Astrocyte (in vitro differentiated cells and primary cell): ENCODE measurements at regions not wholly inside any gene's neighbourhood (a gene's known extent, or its start where the extent isn't known, plus 50 kb on each side); places are given as distances from the start of the nearest gene placed in this dataset.
"Not testable (repeated sequence)": the region's sequence is repeated elsewhere in the genome, so short reads cannot be mapped to it uniquely, and the experiment has no call there.

ENCODE experiments used
- DNase-seq: peaks from one replicate; pipeline ENCODE4 v3.0.0-alpha.2; 2010; ENCODE audit warnings: low read depth
- FAIRE-seq: peaks from 2 replicates; lab custom pipeline; 2011; peaks lifted over from hg19 to GRCh38; lab: Jason Lieb, UNC
- H2AFZ ChIP-seq: 2 replicates; pipeline ENCODE4 v1.6.0; 2012; ENCODE audit warnings: low read depth, low read length, inconsistent platforms
- H3K27ac ChIP-seq: 2 replicates; pipeline ENCODE4 v1.5.1; 2011; ENCODE audit warnings: low read depth, low read length, inconsistent platforms
- H3K27me3 ChIP-seq: 2 replicates; pipeline ENCODE4 v1.6.0; 2011; ENCODE audit warnings: low read length, inconsistent platforms; ENCODE audit not compliant: insufficient read depth
- H3K36me3 ChIP-seq: 2 replicates; pipeline ENCODE4 v1.5.1; 2011; ENCODE audit warnings: low read length, inconsistent platforms; ENCODE audit not compliant: insufficient read depth
- H3K4me1 ChIP-seq: 2 replicates; pipeline ENCODE4 v1.5.1; 2011; ENCODE audit warnings: low read length, inconsistent platforms; ENCODE audit not compliant: insufficient read depth
- H3K4me2 ChIP-seq: 2 replicates; pipeline ENCODE4 v1.6.0; 2012; ENCODE audit warnings: low read length, inconsistent platforms
- H3K4me3 ChIP-seq: 2 replicates; pipeline ENCODE4 v1.5.1; 2011; ENCODE audit warnings: low read depth, mild to moderate bottlenecking, low read length, inconsistent platforms; ENCODE audit not compliant: insufficient read depth
- H3K79me2 ChIP-seq: 2 replicates; pipeline ENCODE4 v1.6.0; 2012; ENCODE audit warnings: mild to moderate bottlenecking, low read length, inconsistent platforms; ENCODE audit not compliant: insufficient read depth
- H3K9ac ChIP-seq: 2 replicates; pipeline ENCODE4 v1.6.0; 2012; ENCODE audit warnings: mild to moderate bottlenecking, low read length, inconsistent platforms
- H3K9me3 ChIP-seq: 2 replicates; pipeline ENCODE4 v1.5.1; 2012; ENCODE audit warnings: low read depth, mild to moderate bottlenecking, low read length, inconsistent platforms; ENCODE audit not compliant: insufficient read depth
- H4K20me1 ChIP-seq: 2 replicates; pipeline ENCODE4 v1.6.0; 2012; ENCODE audit warnings: low read length, inconsistent platforms; ENCODE audit not compliant: insufficient read depth
- H3K27ac Mint-ChIP-seq: one replicate; pipeline ENCODE4 v1.8.0; 2021; ENCODE audit warnings: mild to moderate bottlenecking, mixed read lengths; ENCODE audit not compliant: unreplicated experiment
- H3K27me3 Mint-ChIP-seq: one replicate; pipeline ENCODE4 v1.8.0; 2021; ENCODE audit warnings: low read depth, mixed read lengths; ENCODE audit not compliant: unreplicated experiment
- H3K36me3 Mint-ChIP-seq: one replicate; pipeline ENCODE4 v1.8.0; 2021; ENCODE audit warnings: low read depth, mixed read lengths; ENCODE audit not compliant: unreplicated experiment
- H3K4me1 Mint-ChIP-seq: one replicate; pipeline ENCODE4 v1.8.0; 2021; ENCODE audit warnings: low read depth, mixed read lengths; ENCODE audit not compliant: unreplicated experiment
- H3K4me3 Mint-ChIP-seq: one replicate; pipeline ENCODE4 v1.8.0; 2021; ENCODE audit warnings: mild to moderate bottlenecking, moderate library complexity, mixed read lengths; ENCODE audit not compliant: unreplicated experiment
- H3K9me3 Mint-ChIP-seq: one replicate; pipeline ENCODE4 v1.8.0; 2021; ENCODE audit warnings: mild to moderate bottlenecking, mixed read lengths; ENCODE audit not compliant: unreplicated experiment

- DNase-seq, H4K20me1 ChIP-seq, H3K27me3 Mint-ChIP-seq: not testable (repeated sequence)
Measured at GRCh38 chr9:62071043-62071442, 881.2 kb downstream of the SPATA31A7 start.

DNA sequence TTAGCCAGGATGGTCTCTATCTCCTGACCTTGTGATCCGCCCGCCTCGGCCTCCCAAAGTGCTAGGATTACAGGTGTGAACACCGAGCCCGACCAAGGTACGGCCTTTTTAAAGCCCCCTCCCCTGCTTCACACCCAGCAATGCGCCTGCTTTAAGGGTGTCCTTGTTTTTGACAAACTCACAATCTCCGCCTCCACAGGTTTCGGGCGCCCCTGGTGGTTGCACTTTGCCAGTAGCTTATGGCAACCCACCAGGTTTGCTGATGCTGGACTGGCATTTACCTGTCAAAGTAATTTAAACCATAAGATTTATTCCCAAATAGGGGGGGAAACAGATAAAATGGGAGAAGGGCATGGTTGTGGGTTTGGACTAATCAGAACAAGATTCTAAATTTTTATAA lies 883.6 kb downstream of the SPATA31A7 start:
- H3K27ac ChIP-seq, H3K36me3 Mint-ChIP-seq, H3K79me2 ChIP-seq, H3K9me3 ChIP-seq, H3K4me1 ChIP-seq, H3K27me3 ChIP-seq, DNase-seq, H3K4me3 Mint-ChIP-seq, FAIRE-seq, H3K4me1 Mint-ChIP-seq, H3K27ac Mint-ChIP-seq, H3K4me2 ChIP-seq, H3K9me3 Mint-ChIP-seq, H3K9ac ChIP-seq, H3K36me3 ChIP-seq, H2AFZ ChIP-seq, H3K4me3 ChIP-seq, H3K27me3 Mint-ChIP-seq, H4K20me1 ChIP-seq: not testable (repeated sequence)

More at GRCh38 chr9:62071043-62071442, 881.2 kb downstream of the SPATA31A7 start:
- H3K9ac ChIP-seq, H3K9me3 ChIP-seq, H3K4me1 ChIP-seq, H3K27ac ChIP-seq, H3K9me3 Mint-ChIP-seq, H3K4me3 Mint-ChIP-seq, H3K36me3 ChIP-seq, H2AFZ ChIP-seq, H3K79me2 ChIP-seq, H3K36me3 Mint-ChIP-seq, H3K4me2 ChIP-seq, H3K27me3 ChIP-seq, H3K4me1 Mint-ChIP-seq, H3K4me3 ChIP-seq, H3K27ac Mint-ChIP-seq, FAIRE-seq: not testable (repeated sequence)

- not testable (repeated sequence) for H3K9ac ChIP-seq, H4K20me1 ChIP-seq, H3K36me3 Mint-ChIP-seq, H3K27ac ChIP-seq, FAIRE-seq, DNase-seq, H3K4me1 Mint-ChIP-seq, H3K4me3 Mint-ChIP-seq, H3K36me3 ChIP-seq, H3K9me3 ChIP-seq, H3K4me3 ChIP-seq, H3K4me2 ChIP-seq, H2AFZ ChIP-seq, H3K9me3 Mint-ChIP-seq, H3K27me3 ChIP-seq, H3K4me1 ChIP-seq, H3K27ac Mint-ChIP-seq, H3K79me2 ChIP-seq, H3K27me3 Mint-ChIP-seq
Measured at GRCh38 chr9:62084245-62084644, 894.4 kb downstream of the SPATA31A7 start.

DNA sequence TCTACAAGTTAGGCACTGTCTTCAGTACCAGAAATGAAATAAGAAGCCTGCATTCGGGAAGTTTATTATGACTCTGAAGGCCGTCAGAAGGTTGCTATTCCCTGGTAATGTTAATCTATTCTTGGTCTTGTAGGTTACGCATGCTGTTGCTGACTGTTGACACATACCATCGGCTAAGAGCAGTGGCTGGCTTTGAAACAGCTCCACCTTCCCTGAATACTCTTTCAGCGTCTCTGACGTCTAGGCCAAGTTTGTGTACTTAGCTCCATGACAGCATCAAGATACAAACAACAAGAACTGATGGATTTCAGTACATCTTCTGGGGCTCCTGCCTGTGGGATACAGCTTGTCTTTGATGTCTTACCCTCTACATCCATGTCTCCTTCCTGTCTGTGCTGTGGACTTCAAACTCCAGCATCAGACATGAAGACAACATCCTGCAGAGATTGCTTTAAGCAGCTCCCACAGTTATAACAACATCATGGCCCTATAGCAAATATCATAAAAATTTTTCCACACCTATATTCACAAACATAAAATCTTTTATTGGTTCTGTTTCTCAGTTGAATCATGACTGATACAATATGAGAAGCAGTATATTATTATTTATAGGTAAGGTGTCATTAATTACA lies 906.0 kb downstream of the SPATA31A7 start:
- H3K9me3 Mint-ChIP-seq, H3K4me1 Mint-ChIP-seq, H3K27me3 ChIP-seq, H3K79me2 ChIP-seq, H4K20me1 ChIP-seq, H3K4me2 ChIP-seq, H3K27ac ChIP-seq, H3K9me3 ChIP-seq, H3K27me3 Mint-ChIP-seq, H3K9ac ChIP-seq, H3K4me1 ChIP-seq, FAIRE-seq, H3K36me3 ChIP-seq, H3K4me3 Mint-ChIP-seq, DNase-seq, H3K36me3 Mint-ChIP-seq, H2AFZ ChIP-seq, H3K27ac Mint-ChIP-seq, H3K4me3 ChIP-seq: not testable (repeated sequence)

GRCh38 chr9:62110486-62110885 lies 920.6 kb downstream of the SPATA31A7 start:
- FAIRE-seq, H3K27ac ChIP-seq, H3K27ac Mint-ChIP-seq, H3K4me2 ChIP-seq, H3K79me2 ChIP-seq, H3K36me3 ChIP-seq, H3K4me3 Mint-ChIP-seq, H3K36me3 Mint-ChIP-seq, H3K9me3 ChIP-seq, H3K27me3 Mint-ChIP-seq, H3K4me1 ChIP-seq, DNase-seq, H3K27me3 ChIP-seq, H3K4me3 ChIP-seq, H3K4me1 Mint-ChIP-seq, H4K20me1 ChIP-seq, H2AFZ ChIP-seq, H3K9ac ChIP-seq, H3K9me3 Mint-ChIP-seq: not testable (repeated sequence)

DNA sequence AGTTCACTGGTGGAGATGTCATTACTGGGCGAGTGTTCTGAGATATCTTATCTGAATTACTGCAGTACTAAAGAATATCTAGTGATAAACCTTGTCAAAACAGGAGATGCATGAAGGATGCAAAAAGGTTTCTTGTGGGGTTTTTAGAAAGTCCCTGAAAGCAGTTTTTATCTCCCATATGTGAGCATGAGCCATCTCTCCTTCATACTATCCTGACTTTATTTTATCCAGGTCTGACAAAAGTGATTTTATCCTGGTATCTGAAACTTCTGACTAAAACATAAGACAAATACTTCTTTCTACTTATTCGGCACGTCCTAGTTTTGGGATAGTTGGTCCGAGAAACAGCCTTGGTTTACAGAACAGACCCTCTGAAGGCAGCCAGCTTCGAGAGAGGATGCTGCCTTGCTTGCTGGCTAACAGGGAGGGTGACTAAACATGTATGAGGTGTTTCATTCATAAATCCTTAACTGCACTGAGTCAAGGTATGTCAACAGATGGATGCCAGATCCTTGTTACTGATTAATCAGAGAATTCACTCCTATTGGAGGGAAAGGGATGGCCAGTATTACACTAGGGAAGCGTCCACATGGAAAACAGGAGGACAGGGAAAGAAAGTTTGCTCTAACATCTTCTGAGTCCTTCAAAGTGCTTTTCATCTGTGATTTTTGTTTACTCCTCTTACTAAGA lies 927.3 kb downstream of the SPATA31A7 start:
- not testable (repeated sequence) for H4K20me1 ChIP-seq, H3K9me3 Mint-ChIP-seq, H3K27me3 ChIP-seq, DNase-seq, H3K4me1 Mint-ChIP-seq, H3K27me3 Mint-ChIP-seq, H3K27ac Mint-ChIP-seq, H2AFZ ChIP-seq, H3K4me2 ChIP-seq, H3K4me3 ChIP-seq, H3K4me1 ChIP-seq, H3K9ac ChIP-seq, H3K4me3 Mint-ChIP-seq, H3K9me3 ChIP-seq, FAIRE-seq, H3K27ac ChIP-seq, H3K36me3 ChIP-seq, H3K36me3 Mint-ChIP-seq, H3K79me2 ChIP-seq
